ENCODE measurements at regions not wholly inside any gene's neighbourhood (a gene's known extent, or its start where the extent isn't known, plus 50 kb on each side); places are given as distances from the start of the nearest gene placed in this dataset.

DNA sequence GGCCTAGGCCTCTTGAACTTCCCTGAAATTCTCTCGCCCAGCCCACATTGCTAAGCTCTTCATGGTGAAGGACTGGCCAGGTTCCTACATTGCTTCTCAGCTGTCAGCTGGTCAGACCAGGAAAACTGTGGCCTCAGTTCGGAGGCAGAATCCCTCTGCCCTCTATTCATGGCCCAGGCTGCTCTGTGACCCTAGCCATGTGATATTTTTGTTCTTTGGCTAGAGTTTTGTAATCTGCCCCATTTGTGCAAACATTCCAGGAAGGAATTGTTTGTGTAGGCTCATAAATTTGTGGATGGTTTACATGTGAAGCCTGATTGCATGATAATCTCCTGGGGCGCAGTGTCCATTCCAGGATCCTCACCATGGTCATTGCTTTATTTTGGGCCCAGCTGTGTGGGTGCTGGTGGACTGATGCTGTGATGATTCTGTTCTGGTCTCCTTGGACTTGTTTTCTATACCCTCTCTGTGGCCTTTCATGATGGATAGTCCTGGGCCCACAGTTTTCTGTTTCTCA lies 149.1 kb upstream of the E2F8 start (continued):
- TF ChIP-seq, protein P1, sequence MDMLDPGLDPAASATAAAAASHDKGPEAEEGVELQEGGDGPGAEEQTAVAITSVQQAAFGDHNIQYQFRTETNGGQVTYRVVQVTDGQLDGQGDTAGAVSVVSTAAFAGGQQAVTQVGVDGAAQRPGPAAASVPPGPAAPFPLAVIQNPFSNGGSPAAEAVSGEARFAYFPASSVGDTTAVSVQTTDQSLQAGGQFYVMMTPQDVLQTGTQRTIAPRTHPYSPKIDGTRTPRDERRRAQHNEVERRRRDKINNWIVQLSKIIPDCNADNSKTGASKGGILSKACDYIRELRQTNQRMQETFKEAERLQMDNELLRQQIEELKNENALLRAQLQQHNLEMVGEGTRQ (IDR thresholded peaks at IDR 0.05; ENCODE audit: low read length) = no peak
- TF ChIP-seq BACH1 (IDR thresholded peaks at IDR 0.05; ENCODE audit: low read length) (no peak), TCF12 (IDR thresholded peaks at IDR 0.05; ENCODE audit: low read depth, low read length) (no peak)
